ENCODE measurements at regions not wholly inside any gene's neighbourhood (a gene's known extent, or its start where the extent isn't known, plus 50 kb on each side); places are given as distances from the start of the nearest gene placed in this dataset.

GRCh38 chr4:18130256-18130655, 108.7 kb upstream of the LCORL start:
- TF ChIP-seq MAX (IDR thresholded peaks at IDR 0.05; ENCODE audit: insufficient read depth, insufficient read length) (no peak), CTCF (IDR thresholded peaks at IDR 0.05; ENCODE audit: extremely low read depth in 1 of 2, insufficient read depth in 1 of 2, low read depth in 1 of 2, low read length in 2 of 2) (no peak), POLR2A (IDR thresholded peaks at IDR 0.05; ENCODE audit: low read depth, low read length) (no peak), EZH2 (IDR thresholded peaks at IDR 0.05; ENCODE audit: borderline replicate concordance, low read depth, low read length, severe bottlenecking) (no peak)

Measured in endothelial cell of umbilical vein (primary cell).